ENCODE measurements at regions not wholly inside any gene's neighbourhood (a gene's known extent, or its start where the extent isn't known, plus 50 kb on each side); places are given as distances from the start of the nearest gene placed in this dataset.

DNA sequence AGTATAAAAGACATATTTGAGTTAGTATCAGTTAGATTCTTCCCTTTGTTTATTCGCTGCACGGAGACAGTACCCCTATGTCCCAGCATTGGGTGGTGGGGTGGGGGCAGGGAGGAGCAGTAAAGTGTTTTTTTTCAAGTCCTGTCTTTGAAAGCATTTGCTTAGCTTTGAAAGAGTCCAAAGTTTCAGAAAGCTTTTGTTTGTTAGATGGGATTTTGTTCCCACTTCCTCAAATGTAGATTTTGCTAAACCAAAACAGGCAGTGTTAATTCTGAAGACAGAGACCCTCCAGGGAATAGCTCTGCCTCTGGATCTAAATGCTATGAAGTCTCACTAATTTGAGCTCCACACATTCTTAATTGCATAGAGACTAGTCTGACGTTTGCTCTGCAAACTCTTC lies 114.6 kb upstream of the KCNAB1 start:
- TF ChIP-seq, protein P1, sequence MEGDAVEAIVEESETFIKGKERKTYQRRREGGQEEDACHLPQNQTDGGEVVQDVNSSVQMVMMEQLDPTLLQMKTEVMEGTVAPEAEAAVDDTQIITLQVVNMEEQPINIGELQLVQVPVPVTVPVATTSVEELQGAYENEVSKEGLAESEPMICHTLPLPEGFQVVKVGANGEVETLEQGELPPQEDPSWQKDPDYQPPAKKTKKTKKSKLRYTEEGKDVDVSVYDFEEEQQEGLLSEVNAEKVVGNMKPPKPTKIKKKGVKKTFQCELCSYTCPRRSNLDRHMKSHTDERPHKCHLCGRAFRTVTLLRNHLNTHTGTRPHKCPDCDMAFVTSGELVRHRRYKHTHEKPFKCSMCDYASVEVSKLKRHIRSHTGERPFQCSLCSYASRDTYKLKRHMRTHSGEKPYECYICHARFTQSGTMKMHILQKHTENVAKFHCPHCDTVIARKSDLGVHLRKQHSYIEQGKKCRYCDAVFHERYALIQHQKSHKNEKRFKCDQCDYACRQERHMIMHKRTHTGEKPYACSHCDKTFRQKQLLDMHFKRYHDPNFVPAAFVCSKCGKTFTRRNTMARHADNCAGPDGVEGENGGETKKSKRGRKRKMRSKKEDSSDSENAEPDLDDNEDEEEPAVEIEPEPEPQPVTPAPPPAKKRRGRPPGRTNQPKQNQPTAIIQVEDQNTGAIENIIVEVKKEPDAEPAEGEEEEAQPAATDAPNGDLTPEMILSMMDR (IDR thresholded peaks at IDR 0.05) = no peak
- TF ChIP-seq POLR2AphosphoS5 (IDR thresholded peaks at IDR 0.05) = no peak
